ENCODE measurements at regions not wholly inside any gene's neighbourhood (a gene's known extent, or its start where the extent isn't known, plus 50 kb on each side); places are given as distances from the start of the nearest gene placed in this dataset.

- no peak for TF ChIP-seq CTCF (IDR thresholded peaks at IDR 0.05)
- no peak for TF ChIP-seq POLR2A (IDR thresholded peaks at IDR 0.05)
Observed at GRCh38 chr6:168201799-168202198, 117.8 kb downstream of the DACT2 start.
